ENCODE measurements at regions not wholly inside any gene's neighbourhood (a gene's known extent, or its start where the extent isn't known, plus 50 kb on each side); places are given as distances from the start of the nearest gene placed in this dataset.

DNA sequence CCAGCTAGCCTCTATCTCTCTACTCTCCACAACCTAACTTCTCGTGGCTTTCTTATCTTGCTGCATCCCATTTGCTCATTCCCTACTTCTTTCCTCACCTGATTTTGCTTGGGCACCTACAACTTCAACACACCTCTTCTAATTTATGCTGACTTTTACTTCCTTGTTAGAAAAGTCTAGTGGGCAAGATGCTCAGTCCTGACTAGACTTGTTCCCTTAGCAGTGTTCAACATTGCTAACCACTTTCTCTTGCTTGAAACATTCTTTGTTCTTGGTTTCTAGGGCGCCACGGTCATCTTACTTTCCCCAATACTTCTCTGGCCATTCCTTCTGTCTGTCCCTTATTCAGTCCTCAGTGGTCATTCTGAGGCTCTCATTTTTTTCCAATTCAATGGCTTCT is 454.7 kb upstream of the CWC22 start:
- no peak for DNase-seq (ENCODE audit: low spot score)

DNA sequence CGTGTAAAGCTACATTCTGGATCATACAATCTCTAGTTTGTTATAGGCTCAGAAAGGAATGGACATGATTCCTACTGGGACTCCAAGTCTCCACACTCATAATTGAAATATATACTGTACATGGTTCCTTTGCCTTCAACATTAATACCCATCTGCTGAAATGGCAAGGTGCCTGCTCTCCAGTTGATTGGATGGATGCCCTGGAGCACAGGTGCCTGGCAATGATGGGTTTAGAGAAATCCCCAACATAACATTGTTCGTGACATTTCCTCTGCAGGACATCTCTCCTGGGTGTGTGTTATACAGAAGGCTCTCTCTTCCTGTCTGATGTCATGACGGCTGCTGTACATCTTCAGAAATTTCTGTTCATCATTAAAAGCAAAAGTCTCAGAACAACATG is 449.7 kb upstream of the CWC22 start:
- no peak for DNase-seq (ENCODE audit: low spot score)

GRCh38 chr2:180450841-180451240 is 443.7 kb upstream of the CWC22 start:
- no peak for DNase-seq (ENCODE audit: low spot score)

DNA sequence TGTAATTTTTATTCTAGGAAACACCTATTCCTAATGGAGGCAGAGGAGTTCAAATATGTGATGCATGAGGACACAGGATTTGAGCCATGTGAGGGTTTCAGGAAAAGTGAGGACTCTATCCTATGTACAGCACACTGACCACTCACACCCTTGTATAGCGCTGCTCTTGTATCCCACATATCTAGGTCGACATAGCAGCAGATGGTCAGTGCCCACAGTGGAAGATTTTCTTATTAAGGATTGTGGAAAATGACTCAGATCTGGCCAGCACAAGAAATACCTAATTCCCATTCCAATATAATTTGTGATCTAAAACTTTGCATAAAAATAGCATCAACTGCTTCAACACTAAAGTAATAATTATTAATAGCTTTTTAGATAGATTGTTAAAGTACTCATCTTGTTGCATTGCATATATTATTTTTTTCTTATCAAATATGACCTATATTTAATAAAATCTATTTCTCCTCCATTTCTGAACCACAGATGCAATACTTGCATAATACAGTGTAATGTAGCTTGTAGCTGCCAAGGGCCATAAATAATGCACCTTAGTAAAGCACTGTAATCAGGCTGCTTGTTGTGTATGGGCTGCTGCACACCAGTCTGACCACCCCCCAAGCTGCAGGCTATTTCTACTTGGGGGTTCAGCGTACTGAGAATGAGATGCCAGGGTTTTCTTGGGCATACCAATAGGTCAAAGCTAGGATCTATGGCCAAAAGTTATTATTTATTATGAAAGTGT is 442.2 kb upstream of the CWC22 start:
- no peak for DNase-seq (ENCODE audit: low spot score)

GRCh38 chr2:180446492-180446891 is 439.4 kb upstream of the CWC22 start:
- no peak for DNase-seq (ENCODE audit: low spot score)

- DNase-seq (ENCODE audit: low spot score): no peak
Observed at GRCh38 chr2:180443888-180444287, 436.8 kb upstream of the CWC22 start.

DNA sequence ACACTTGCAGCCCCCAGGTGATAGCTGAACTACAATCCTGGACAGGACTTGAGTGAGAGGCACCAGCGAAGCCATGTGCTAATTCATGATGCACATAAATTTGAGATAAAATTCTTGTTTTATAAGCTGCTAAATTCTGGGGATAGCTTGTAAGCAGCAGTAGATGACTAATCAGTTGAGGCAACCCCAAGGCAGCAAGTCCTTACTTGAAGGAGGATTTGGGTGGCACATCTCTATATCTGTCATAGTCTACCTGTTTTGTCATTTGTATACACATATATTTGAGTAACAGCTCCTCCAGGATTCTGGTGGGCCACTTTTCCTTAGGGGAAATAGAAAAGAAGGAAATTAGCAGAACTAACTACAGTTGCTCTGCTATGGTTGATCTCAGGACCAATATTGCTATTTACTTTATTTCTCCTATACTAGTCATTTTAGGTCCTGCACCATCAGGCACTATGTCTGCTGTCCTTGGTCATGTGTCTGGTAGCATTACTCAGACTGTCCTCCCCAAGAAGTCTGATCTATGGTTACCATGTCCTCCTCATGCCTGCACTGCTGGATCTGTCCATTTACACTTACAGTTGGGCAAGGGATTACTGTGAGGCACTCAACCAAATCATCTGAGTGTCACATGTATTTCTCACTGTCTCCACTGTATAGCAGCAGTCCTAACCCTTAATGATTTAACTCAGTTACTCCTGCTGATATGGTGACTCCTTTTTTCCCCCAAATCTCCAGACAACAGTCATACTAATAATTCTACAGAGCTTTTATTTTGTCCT is 436.0 kb upstream of the CWC22 start:
- no peak for DNase-seq (ENCODE audit: low spot score)

- DNase-seq (ENCODE audit: low spot score): no peak
Observed at GRCh38 chr2:180419212-180419611, 412.1 kb upstream of the CWC22 start.

- DNase-seq (ENCODE audit: low spot score): no peak
Observed at GRCh38 chr2:180416627-180417026, 409.5 kb upstream of the CWC22 start.

DNA sequence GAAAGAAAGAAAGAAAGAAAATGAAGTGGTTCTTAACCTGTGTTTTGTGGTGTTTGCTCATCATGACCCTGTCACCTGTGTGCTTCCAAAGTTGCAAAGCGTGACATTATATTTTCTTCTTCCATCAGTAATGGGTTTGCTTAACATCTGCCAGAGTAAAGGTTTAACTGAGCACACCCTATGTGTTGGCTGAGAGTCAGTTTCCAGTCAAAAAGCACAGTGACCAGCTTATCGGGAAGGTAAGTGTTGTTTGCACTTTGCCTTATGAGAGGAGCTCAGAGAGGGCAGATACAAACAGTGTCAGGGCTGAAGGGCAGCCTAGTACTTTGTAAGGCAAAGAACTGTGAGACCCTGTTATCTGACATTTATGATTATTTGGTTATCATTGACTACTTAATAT is 406.2 kb upstream of the CWC22 start:
- DNase-seq (ENCODE audit: low spot score): no peak

GRCh38 chr2:180412219-180412618 is 405.1 kb upstream of the CWC22 start:
- no peak for DNase-seq (ENCODE audit: low spot score)

GRCh38 chr2:180411661-180412060 is 404.6 kb upstream of the CWC22 start:
- no peak for DNase-seq (ENCODE audit: low spot score)

DNA sequence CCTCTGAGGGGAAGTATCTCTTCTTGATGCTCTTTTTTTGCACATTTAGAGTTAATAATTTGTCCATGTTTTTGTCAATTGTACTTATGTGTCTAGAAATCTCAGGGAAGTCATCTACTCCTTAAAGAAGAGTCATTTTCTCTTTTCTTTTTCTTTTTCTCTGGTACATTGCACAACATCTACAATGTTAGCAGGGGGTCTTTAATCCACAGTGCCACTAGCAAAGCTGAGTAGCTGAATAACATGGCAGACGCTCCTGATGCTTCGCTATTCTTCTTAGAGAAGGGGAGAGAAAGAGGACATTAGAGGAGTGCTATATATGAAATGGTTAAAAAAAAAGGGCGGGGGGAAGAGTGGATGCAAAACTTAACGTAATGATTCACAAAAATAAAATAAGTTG is 399.6 kb upstream of the CWC22 start:
- no peak for DNase-seq (ENCODE audit: low spot score)

GRCh38 chr2:180405520-180405919 is 398.4 kb upstream of the CWC22 start:
- no peak for DNase-seq (ENCODE audit: low spot score)

GRCh38 chr2:180394305-180394704 is 387.2 kb upstream of the CWC22 start:
- no peak for DNase-seq (ENCODE audit: low spot score)

GRCh38 chr2:180385601-180386201 is 378.6 kb upstream of the CWC22 start:
- DNase-seq (ENCODE audit: low spot score): no peak

- DNase-seq (ENCODE audit: low spot score): peak; percentile 8
Observed at GRCh38 chr2:180376066-180376465, 369.0 kb upstream of the CWC22 start.

DNA sequence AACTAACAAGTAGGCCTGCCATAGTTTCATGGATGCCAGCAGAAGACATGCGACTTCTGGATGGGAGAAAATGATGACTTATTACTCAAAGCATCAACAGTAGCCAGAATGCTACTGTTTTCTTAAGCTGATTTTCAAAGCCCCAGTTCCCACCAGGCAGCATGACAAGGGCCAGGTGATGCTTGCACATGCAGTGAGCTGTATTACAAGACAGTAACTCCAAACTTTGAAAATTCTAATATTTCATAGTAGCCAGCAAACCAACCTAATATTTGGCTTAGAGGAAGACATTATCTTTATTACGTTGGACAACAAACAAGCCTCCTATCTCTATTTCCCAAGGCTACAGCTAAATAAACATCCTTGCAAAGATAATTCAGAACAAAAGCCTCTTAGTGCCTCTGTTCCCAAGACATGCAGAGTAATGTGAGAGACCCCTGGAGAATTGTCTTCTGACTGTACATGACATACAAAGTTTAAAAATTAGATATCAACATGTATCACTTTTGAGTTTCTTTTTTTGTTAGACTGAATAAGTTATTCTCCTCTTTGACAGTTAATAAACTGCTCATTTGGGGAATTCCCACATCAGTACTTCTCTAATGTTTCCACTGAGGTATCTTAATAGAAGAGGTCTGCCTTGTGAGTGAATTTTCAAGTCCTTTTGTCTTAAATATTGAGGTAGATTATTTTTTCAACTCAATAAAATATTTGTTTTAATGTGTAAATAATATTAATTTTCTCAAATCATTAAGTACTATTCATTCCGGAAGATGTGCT is 367.6 kb upstream of the CWC22 start:
- DNase-seq (ENCODE audit: low spot score): no peak

DNA sequence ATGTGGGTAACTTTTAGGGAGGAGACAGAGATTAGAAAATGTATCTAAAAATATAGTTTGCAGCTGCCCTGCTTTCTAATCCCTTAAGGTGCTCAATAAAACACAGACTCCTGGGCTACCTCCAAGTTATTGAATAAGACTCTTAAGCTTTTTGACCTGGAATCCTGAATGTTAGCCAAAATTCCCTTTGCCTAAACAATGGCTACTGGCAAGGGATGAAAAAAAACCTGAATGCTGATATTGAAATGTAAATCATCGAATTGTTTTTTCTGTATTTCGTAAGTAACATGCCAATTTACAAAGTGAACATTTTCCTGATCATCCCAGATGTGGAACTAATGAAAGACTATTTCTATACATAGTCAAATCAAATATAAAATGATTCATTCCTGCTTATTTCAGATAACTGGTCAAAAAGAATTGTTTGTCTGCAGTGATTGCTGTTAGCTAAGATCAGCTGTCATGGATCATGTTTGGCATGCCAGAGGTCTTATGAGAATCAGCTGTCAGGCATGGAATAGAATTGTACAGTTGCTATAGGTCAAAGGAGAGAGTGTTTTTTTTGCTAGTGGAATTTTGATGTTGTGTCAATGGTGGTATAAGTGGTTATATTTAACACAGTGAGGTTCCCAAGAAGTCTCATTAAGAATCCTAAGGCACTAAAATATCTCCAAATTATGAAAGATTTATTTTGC is 363.6 kb upstream of the CWC22 start:
- no peak for DNase-seq (ENCODE audit: low spot score)

DNA sequence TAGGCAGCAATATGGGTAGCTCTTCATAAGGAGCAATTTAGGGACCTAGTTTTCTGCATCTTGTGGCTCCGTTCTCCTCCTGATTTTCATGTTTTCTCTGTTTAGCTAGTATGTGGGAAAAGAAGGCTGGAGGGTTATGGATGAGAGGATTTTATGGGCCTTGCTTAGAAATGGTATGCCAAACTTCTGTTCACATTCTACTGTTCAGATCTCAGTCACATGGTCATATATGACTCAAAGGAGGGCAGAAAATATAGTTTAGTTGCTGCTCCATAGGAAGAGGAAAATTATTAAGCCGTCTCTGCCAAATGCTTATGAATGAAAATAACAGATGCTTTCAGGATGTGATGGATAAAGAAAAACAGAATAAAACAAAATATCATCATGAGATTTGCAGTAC is 361.8 kb upstream of the CWC22 start:
- no peak for DNase-seq (ENCODE audit: low spot score)

DNA sequence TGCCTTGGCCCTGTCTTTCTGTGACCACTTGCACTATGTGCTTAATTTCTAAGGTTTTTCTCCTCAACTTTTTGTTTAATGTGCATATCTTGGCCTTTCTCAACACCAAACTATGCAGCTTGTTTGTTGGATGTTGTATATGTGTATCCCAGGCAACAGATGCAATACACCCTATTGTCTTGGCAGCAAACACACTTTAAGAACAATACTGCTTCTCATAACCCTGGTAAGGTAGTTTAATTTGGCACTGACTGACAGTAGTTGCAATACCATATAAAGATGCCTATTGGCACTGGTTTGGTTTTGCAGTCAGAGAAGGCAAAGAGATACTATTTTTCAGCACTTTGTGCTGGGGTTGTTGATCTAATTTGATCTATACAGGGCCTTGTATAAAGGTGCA is 360.7 kb upstream of the CWC22 start:
- DNase-seq (ENCODE audit: low spot score): no peak

DNA sequence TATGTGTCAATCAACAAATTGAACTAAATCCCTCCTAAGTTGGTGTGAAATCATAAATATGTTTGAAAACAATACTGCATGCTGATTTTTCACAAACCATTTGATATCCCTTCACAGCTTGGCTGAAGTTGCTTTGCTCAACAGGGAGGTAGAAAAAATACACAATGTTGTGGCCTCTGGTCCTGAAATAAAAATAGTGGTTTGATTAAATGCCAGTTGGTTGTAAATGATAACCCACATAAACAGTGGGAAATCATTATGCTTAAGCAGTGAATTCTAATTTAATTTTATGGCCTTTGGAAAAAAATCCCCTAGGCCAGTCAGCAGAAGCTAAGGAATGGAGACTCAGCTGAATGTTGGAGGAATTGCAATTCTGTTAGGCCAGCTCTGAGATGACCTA is 359.4 kb upstream of the CWC22 start:
- DNase-seq (ENCODE audit: low spot score): no peak

Data from RKO (cell line).